HEK293T (cell line): ENCODE measurements at regions not wholly inside any gene's neighbourhood (a gene's known extent, or its start where the extent isn't known, plus 50 kb on each side); places are given as distances from the start of the nearest gene placed in this dataset.
"Not testable (repeated sequence)": the region's sequence is repeated elsewhere in the genome, so short reads cannot be mapped to it uniquely, and the experiment has no call there.

Experiments used
- CTCF ChIA-PET: fragments of 350-600 bp; formaldehyde crosslinking; extraction: SDS; loops from one replicate; lab custom pipeline; 2021; ENCODE audit warnings: antibody characterized with exemption, inconsistent platforms; lab: Yijun Ruan, JAX
- POLR2A ChIA-PET: fragments of 350-600 bp; formaldehyde crosslinking; extraction: SDS; loops from one replicate; lab custom pipeline; 2020; ENCODE audit warnings: antibody characterized with exemption, inconsistent platforms; lab: Yijun Ruan, JAX
- DNase-seq: peaks from one replicate; pipeline ENCODE4 v3.0.0; 2012; ENCODE audit warnings: mixed read lengths; ENCODE audit errors: extremely low spot score
- ARNT ChIP-seq: fragments of 450-650 bp; IDR thresholded peaks from 2 replicates; pipeline ENCODE4 v1.6.1; 2017; ENCODE audit warnings: mild to moderate bottlenecking
- BHLHE40 ChIP-seq: fragments of 450-650 bp; IDR thresholded peaks from 2 replicates; pipeline ENCODE4 v1.6.1; 2016; ENCODE audit warnings: mild to moderate bottlenecking, moderate library complexity, borderline replicate concordance
- CTBP1 ChIP-seq: fragments of 450-650 bp; IDR thresholded peaks from 2 replicates; pipeline ENCODE4 v1.6.1; 2016; ENCODE audit warnings: borderline replicate concordance
- ELF4 ChIP-seq: fragments of 450-650 bp; IDR thresholded peaks from 2 replicates; pipeline ENCODE4 v1.6.1; 2017; ENCODE audit warnings: antibody characterized with exemption
- FOXA1 ChIP-seq: fragments of 450-650 bp; IDR thresholded peaks from 2 replicates; pipeline ENCODE4 v1.6.1; 2016; ENCODE audit warnings: mild to moderate bottlenecking
- FOXK2 ChIP-seq: fragments of 450-650 bp; IDR thresholded peaks from 2 replicates; pipeline ENCODE4 v1.6.1; 2016; ENCODE audit warnings: mild to moderate bottlenecking
- FOXM1 ChIP-seq: fragments of 450-650 bp; IDR thresholded peaks from 2 replicates; pipeline ENCODE4 v1.6.1; 2017; ENCODE audit warnings: mild to moderate bottlenecking, borderline replicate concordance
- HDGF ChIP-seq: fragments of 450-650 bp; IDR thresholded peaks from 2 replicates; pipeline ENCODE4 v1.6.1; 2017; ENCODE audit warnings: antibody characterized with exemption, borderline replicate concordance
- L3MBTL2 ChIP-seq: fragments of 450-650 bp; conservative IDR thresholded peaks from 2 replicates; pipeline ENCODE4 v1.6.1; 2016; ENCODE audit warnings: mild to moderate bottlenecking
- LEF1 ChIP-seq: fragments of 450-650 bp; IDR thresholded peaks from 2 replicates; pipeline ENCODE4 v1.6.1; 2017; ENCODE audit warnings: mild to moderate bottlenecking, borderline replicate concordance
- NFRKB ChIP-seq: fragments of 450-650 bp; IDR thresholded peaks from 2 replicates; pipeline ENCODE4 v1.6.1; 2016; ENCODE audit warnings: mild to moderate bottlenecking, moderate library complexity
- SP1 ChIP-seq: fragments of 450-650 bp; IDR thresholded peaks from 2 replicates; pipeline ENCODE4 v1.6.1; 2017
- SUZ12 ChIP-seq: fragments of 450-650 bp; IDR thresholded peaks from 2 replicates; pipeline ENCODE4 v1.6.1; 2016; ENCODE audit warnings: mild to moderate bottlenecking
- TARDBP ChIP-seq: fragments of 450-650 bp; IDR thresholded peaks from 2 replicates; pipeline ENCODE4 v1.6.1; 2016
- ZNF384 ChIP-seq: fragments of 450-650 bp; IDR thresholded peaks from 2 replicates; pipeline ENCODE4 v1.6.1; 2016
- TF ChIP-seq, protein P1 (sequence below): fragments of 450-650 bp; IDR thresholded peaks from 2 replicates; pipeline ENCODE4 v1.6.1; 2016

GRCh38 chr2:103402944-103403343, 641.1 kb downstream of the TMEM182 start:
- CTCF ChIA-PET = no interaction called here
- POLR2A ChIA-PET = no interaction called here

GRCh38 chr2:103403388-103403787, 641.6 kb downstream of the TMEM182 start:
- CTCF ChIA-PET, POLR2A ChIA-PET, DNase-seq: not testable (repeated sequence)

More at GRCh38 chr2:103402944-103403343, 641.1 kb downstream of the TMEM182 start:
- DNase-seq = no peak
- TF ChIP-seq, protein P1, sequence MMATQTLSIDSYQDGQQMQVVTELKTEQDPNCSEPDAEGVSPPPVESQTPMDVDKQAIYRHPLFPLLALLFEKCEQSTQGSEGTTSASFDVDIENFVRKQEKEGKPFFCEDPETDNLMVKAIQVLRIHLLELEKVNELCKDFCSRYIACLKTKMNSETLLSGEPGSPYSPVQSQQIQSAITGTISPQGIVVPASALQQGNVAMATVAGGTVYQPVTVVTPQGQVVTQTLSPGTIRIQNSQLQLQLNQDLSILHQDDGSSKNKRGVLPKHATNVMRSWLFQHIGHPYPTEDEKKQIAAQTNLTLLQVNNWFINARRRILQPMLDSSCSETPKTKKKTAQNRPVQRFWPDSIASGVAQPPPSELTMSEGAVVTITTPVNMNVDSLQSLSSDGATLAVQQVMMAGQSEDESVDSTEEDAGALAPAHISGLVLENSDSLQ = no peak
- TF ChIP-seq ARNT = no peak
- TF ChIP-seq FOXM1 = no peak
- TF ChIP-seq SUZ12 = no peak
- no peak for TF ChIP-seq ZNF384
- TF ChIP-seq FOXA1 = no peak

- TF ChIP-seq L3MBTL2 (no peak), FOXM1 (no peak), SP1 (no peak), BHLHE40 (no peak), ZNF384 (no peak)
- TF ChIP-seq, protein P1 = no peak
- ChIA-PET CTCF (no interaction called here), POLR2A (no interaction called here)
- no peak for DNase-seq
Measured at GRCh38 chr2:103410221-103410620, 648.4 kb downstream of the TMEM182 start.

DNA sequence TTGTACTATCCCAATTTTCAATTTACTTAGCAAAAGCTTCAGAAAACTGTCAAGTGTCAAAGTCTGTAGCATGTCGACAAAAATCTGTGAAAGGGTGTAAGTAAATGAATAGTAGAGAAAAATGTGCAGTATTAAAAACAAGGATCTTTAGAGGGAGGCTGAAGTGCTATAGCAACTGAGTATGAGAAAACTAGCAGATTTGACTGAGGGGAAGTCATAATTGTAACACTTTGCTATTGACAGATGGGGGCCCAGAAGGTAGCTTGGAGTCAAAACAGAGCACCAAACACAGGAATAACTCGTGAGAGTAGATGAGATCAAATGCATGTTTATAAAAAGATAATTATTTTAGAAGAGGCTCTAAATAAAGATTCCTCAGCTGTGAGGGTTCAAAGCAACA, 657.7 kb downstream of the TMEM182 start:
- TF ChIP-seq ZNF384 (no peak), TARDBP (no peak), ELF4 (no peak), SUZ12 (no peak), BHLHE40 (no peak), ARNT (no peak), NFRKB (no peak), FOXA1 (no peak)
- TF ChIP-seq, protein P1 = no peak
- DNase-seq = no peak
- CTCF ChIA-PET = no interaction called here
- POLR2A ChIA-PET = no interaction called here

- DNase-seq = no peak
- TF ChIP-seq FOXA1 (no peak), L3MBTL2 (no peak), ZNF384 (no peak), SP1 (no peak), HDGF (no peak), ELF4 (no peak), TARDBP (no peak), LEF1 (no peak), NFRKB (no peak), ARNT (no peak), FOXK2 (no peak), BHLHE40 (no peak), FOXM1 (no peak)
- ChIA-PET CTCF (no interaction called here), POLR2A (no interaction called here)
Measured at GRCh38 chr2:103423100-103423499, 661.3 kb downstream of the TMEM182 start.

DNA sequence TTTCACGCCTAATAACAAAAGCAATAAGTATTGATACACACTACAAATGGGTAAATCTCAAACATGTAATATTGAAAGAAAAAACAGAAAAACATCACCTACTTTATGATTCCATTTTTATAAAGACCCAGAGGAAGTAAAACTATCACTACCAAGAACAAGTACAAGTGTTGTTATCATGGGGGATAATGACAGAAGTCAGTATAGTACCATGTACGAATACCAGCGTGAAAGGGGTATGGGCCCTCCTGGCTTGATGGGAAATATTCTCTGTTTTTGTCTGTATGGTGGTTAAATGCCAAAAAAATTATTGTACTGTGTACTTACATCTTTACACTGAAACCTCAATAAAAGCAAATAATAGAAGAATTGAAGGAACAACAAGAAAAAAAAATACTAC, 665.7 kb downstream of the TMEM182 start:
- POLR2A ChIA-PET = no interaction called here
- no peak for DNase-seq
- TF ChIP-seq L3MBTL2 (no peak), ARNT (no peak), ELF4 (no peak), HDGF (no peak), CTBP1 (no peak), FOXA1 (no peak), BHLHE40 (no peak), NFRKB (no peak), FOXK2 (no peak), ZNF384 (no peak), SUZ12 (no peak), LEF1 (no peak), TARDBP (no peak), SP1 (no peak), FOXM1 (no peak)
- TF ChIP-seq, protein P1 = no peak
- CTCF ChIA-PET = no interaction called here
